SK-N-SH treated with all-trans-retinoic acid at 6 μM for 48 hours (cell line): ENCODE measurements at regions not wholly inside any gene's neighbourhood (a gene's known extent, or its start where the extent isn't known, plus 50 kb on each side); places are given as distances from the start of the nearest gene placed in this dataset.

Experiments used
- ARNTL ChIP-seq: fragments of 450-650 bp; formaldehyde crosslinking; IDR thresholded peaks from 2 replicates; pipeline ENCODE4 v1.5.0; 2020; ENCODE audit warnings: low read depth, mild to moderate bottlenecking, moderate library complexity, borderline replicate concordance
- CSDC2 ChIP-seq: fragments of 250-450 bp; sonication (Bioruptor Pico); IDR thresholded peaks from 2 replicates; pipeline ENCODE4 v1.5.0; 2020; ENCODE audit warnings: mild to moderate bottlenecking, moderate library complexity
- ISL1 ChIP-seq: fragments of 250-450 bp; sonication (Bioruptor Pico); IDR thresholded peaks from 2 replicates; pipeline ENCODE4 v2.1.2; 2022; ENCODE audit warnings: mild to moderate bottlenecking, moderate library complexity
- PPARA ChIP-seq: fragments of 250-450 bp; sonication (Bioruptor Pico); IDR thresholded peaks from 2 replicates; pipeline ENCODE4 v1.5.0; 2020; ENCODE audit warnings: mild to moderate bottlenecking, borderline replicate concordance
- RARB ChIP-seq: fragments of 250-450 bp; sonication (Bioruptor Pico); IDR thresholded peaks from 2 replicates; pipeline ENCODE4 v1.8.0; 2021; ENCODE audit warnings: mild to moderate bottlenecking, moderate library complexity
- ZFP3 ChIP-seq: fragments of 250-450 bp; sonication (Bioruptor Pico); IDR thresholded peaks from 2 replicates; pipeline ENCODE4 v1.5.0; 2020; ENCODE audit warnings: mild to moderate bottlenecking, moderate library complexity
- ZNF8 ChIP-seq: fragments of 450-650 bp; formaldehyde crosslinking; IDR thresholded peaks from 2 replicates; pipeline ENCODE4 v1.5.0; 2020; ENCODE audit warnings: mild to moderate bottlenecking, moderate library complexity
- TF ChIP-seq, protein P1 (sequence below): fragments of 250-450 bp; sonication (Bioruptor Pico); IDR thresholded peaks from 2 replicates; pipeline ENCODE4 v1.8.0; 2020; ENCODE audit warnings: mild to moderate bottlenecking, moderate library complexity, borderline replicate concordance
- TF ChIP-seq, protein P2 (sequence below): fragments of 250-450 bp; sonication (Bioruptor Pico); IDR thresholded peaks from 2 replicates; pipeline ENCODE4 v1.5.1; 2020; ENCODE audit warnings: low read depth, mild to moderate bottlenecking, moderate library complexity
- TF ChIP-seq, protein P3 (sequence below): fragments of 250-450 bp; sonication (Bioruptor Pico); IDR thresholded peaks from 2 replicates; pipeline ENCODE4 v1.5.1; 2021; ENCODE audit warnings: mild to moderate bottlenecking, moderate library complexity

DNA sequence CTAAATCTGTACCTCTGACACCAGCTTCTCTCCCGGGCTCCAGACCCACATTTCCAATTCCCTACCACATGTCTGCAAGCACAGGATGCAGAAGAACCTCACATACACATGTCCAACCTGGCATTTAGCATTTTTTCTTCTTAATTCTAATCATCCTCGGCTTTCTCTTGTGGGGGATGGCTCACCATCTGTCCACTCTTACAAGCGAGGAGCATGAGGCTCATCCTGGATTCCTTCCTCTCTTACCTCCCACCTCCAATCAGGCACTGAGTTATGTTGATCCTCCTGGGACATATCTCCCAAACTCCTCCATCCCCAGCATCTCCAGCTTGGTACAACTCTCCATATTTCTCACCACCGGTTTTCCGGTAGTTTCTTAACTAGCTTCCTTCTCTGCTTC lies 149.8 kb upstream of the LARGE1 start:
- TF ChIP-seq ARNTL (no peak), PPARA (no peak), ZFP3 (CRISPR knock-in tag) (no peak), ISL1 (CRISPR knock-in tag) (no peak), ZNF8 (no peak), RARB (CRISPR knock-in tag) (no peak), CSDC2 (CRISPR knock-in tag) (no peak)
- TF ChIP-seq, protein P1, sequence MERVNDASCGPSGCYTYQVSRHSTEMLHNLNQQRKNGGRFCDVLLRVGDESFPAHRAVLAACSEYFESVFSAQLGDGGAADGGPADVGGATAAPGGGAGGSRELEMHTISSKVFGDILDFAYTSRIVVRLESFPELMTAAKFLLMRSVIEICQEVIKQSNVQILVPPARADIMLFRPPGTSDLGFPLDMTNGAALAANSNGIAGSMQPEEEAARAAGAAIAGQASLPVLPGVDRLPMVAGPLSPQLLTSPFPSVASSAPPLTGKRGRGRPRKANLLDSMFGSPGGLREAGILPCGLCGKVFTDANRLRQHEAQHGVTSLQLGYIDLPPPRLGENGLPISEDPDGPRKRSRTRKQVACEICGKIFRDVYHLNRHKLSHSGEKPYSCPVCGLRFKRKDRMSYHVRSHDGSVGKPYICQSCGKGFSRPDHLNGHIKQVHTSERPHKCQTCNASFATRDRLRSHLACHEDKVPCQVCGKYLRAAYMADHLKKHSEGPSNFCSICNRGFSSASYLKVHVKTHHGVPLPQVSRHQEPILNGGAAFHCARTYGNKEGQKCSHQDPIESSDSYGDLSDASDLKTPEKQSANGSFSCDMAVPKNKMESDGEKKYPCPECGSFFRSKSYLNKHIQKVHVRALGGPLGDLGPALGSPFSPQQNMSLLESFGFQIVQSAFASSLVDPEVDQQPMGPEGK (CRISPR knock-in tag), result no peak
- TF ChIP-seq, protein P2, sequence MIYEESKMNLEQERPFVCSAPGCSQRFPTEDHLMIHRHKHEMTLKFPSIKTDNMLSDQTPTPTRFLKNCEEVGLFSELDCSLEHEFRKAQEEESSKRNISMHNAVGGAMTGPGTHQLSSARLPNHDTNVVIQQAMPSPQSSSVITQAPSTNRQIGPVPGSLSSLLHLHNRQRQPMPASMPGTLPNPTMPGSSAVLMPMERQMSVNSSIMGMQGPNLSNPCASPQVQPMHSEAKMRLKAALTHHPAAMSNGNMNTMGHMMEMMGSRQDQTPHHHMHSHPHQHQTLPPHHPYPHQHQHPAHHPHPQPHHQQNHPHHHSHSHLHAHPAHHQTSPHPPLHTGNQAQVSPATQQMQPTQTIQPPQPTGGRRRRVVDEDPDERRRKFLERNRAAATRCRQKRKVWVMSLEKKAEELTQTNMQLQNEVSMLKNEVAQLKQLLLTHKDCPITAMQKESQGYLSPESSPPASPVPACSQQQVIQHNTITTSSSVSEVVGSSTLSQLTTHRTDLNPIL (CRISPR knock-in tag), result no peak
- TF ChIP-seq, protein P3, sequence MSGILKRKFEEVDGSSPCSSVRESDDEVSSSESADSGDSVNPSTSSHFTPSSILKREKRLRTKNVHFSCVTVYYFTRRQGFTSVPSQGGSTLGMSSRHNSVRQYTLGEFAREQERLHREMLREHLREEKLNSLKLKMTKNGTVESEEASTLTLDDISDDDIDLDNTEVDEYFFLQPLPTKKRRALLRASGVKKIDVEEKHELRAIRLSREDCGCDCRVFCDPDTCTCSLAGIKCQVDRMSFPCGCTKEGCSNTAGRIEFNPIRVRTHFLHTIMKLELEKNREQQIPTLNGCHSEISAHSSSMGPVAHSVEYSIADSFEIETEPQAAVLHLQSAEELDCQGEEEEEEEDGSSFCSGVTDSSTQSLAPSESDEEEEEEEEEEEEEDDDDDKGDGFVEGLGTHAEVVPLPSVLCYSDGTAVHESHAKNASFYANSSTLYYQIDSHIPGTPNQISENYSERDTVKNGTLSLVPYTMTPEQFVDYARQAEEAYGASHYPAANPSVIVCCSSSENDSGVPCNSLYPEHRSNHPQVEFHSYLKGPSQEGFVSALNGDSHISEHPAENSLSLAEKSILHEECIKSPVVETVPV (CRISPR knock-in tag), result no peak
